GM12872 (cell line): ENCODE measurements at regions not wholly inside any gene's neighbourhood (a gene's known extent, or its start where the extent isn't known, plus 50 kb on each side); places are given as distances from the start of the nearest gene placed in this dataset.

ENCODE experiments used
- TF ChIP-seq, protein P1 (sequence below): IDR thresholded peaks from 3 replicates; pipeline ENCODE4 v1.5.1; 2011; ENCODE audit warnings: low read depth, mild to moderate bottlenecking, low read length, moderate library complexity; ENCODE audit not compliant: insufficient read depth

DNA sequence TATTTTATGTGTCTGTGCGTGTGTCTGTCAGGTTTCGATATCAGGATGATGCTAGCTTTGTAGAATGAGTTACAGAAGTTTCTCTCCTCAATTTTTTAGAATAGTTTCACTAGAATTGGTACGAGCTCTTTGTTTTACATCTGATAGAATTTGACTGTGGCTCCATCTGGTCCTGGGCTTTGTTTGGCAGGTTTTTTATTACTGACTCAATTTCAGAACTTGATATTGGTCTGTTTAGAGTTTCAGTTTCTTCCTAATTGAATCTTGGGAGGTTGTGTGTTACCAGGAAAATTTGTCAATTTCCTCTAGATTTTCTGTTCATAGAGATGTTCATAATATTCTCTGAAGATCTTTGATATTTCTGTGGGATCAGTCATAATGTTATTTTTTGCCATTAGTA lies 289.4 kb upstream of the COL3A1 start:
- TF ChIP-seq, protein P1, sequence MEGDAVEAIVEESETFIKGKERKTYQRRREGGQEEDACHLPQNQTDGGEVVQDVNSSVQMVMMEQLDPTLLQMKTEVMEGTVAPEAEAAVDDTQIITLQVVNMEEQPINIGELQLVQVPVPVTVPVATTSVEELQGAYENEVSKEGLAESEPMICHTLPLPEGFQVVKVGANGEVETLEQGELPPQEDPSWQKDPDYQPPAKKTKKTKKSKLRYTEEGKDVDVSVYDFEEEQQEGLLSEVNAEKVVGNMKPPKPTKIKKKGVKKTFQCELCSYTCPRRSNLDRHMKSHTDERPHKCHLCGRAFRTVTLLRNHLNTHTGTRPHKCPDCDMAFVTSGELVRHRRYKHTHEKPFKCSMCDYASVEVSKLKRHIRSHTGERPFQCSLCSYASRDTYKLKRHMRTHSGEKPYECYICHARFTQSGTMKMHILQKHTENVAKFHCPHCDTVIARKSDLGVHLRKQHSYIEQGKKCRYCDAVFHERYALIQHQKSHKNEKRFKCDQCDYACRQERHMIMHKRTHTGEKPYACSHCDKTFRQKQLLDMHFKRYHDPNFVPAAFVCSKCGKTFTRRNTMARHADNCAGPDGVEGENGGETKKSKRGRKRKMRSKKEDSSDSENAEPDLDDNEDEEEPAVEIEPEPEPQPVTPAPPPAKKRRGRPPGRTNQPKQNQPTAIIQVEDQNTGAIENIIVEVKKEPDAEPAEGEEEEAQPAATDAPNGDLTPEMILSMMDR: no peak

DNA sequence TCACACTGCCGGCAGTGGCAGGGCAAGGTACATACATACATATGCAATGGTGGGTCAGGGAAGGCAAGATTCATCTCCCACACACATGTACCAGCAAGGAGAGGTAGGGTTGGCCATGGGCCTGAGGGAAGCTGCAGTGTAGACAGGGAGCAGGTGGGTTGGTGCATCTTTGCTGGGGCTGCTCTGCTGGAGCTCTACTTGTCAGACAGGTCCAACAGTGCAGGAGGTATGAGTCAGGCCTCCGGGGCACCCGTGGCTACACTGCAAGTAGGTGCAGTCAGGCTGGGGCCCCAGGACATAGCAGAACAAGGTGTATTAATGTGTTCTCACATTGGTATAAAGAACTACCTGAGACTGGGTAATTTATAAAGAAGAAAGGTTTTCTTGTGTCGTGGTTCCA lies 281.1 kb upstream of the COL3A1 start:
- TF ChIP-seq, protein P1: no peak

DNA sequence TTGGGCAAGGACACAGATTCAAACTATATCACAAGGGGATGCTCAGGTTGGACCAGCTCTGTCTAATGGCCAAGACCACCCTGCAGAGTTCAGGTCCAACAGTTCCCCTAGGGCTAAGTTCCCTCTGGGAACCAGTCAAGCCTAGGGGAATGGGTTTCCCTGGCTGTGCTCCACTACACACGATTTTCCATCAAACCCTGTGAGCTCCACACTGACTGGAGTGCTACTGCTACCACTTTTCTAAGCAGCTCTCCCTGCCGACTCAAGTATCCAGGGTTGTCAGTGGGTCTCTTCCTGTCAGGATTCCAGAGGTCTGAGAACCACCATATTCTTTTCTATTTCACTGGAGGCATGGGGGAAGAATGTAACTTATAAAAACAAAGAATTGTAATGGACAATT lies 280.4 kb upstream of the COL3A1 start:
- TF ChIP-seq, protein P1: no peak

DNA sequence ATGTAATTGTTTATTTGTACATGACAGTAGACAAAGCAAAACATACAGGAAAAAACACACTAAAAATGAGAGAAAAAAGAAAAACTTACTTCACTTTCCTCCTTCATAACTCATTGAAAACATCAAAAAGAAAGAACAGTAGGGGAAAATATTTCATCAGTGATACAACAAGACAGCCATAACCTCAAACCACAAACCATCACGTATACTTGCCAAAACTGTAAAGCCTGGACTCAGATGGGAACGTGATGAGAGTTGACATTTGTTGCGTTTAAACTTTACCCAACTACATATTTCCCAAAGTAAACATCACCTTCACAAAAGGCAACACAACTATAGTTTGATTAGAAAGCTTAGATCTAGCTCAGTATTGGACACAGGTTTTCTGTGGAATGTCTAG lies 278.2 kb upstream of the COL3A1 start:
- TF ChIP-seq, protein P1: no peak

DNA sequence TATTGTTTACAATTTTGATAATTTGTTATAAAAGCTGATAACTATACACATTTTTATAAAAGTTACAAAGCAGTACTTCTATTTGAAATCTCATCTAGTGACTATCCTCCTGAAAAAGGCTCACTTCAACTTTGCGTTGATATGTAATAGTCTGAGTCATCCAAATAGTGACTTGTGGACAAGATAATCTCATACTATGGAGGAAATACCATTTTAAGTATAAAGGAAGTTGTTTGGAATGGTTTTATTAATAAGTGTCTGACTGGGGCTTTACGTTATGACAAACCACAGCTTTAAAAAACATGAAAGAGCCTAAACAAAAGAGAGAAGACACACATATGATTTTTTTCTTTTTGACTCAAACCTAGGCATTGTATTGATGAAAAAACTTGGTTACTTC lies 272.3 kb upstream of the COL3A1 start:
- TF ChIP-seq, protein P1: no peak

DNA sequence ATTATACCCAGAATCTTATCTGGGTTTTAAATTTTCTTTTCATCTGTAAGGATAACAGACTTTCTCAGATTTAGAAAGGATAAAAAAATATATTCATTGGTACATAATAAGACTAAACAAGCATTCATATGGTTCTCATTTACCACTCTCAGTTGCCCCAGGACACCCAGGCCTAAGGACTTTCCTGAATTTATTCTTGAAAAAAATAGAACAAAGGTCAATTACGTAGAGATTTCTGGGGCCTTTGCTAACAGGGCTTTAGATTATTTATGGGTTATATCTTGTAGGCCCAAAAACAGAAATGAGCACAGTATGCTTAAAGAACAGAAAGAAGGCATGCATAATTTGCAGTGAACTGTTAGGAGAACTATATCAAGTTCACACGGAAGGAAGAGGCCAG lies 269.0 kb upstream of the COL3A1 start:
- TF ChIP-seq, protein P1: no peak

DNA sequence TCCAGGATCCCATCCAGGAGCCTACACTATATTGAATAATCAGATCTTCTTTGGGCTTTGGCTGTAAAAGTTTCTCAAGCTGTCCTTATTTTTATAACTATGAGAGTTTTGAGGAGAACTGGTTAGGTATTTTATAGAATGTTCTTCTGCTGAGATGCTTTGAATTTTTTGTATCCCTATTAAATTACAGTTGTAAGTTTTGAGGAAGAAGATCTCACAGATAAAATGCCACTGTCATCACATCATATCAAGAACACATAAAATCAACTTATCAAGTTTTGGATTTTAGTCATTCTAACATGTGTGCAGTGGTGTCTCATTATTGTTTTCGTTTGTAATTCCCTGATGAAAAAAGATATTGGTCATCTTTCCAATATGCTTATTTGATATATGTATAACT lies 260.2 kb upstream of the COL3A1 start:
- TF ChIP-seq, protein P1: no peak
